HG03378 (cell line): ENCODE measurements at regions not wholly inside any gene's neighbourhood (a gene's known extent, or its start where the extent isn't known, plus 50 kb on each side); places are given as distances from the start of the nearest gene placed in this dataset.
"Not testable (repeated sequence)": the region's sequence is repeated elsewhere in the genome, so short reads cannot be mapped to it uniquely, and the experiment has no call there.

Experiments
- ATAC-seq: cut with Tn5 transposase; IDR thresholded peaks from one replicate; pipeline ENCODE4 v1.9.1; 2021; ENCODE audit warnings: mild to moderate bottlenecking, moderate library complexity; ENCODE audit not compliant: unreplicated experiment

GRCh38 chr19:28075229-28075628 is 1137.7 kb downstream of the UQCRFS1 start:
- no peak for ATAC-seq

- no peak for ATAC-seq
Measured at GRCh38 chr19:28074773-28075172, 1138.2 kb downstream of the UQCRFS1 start.

DNA sequence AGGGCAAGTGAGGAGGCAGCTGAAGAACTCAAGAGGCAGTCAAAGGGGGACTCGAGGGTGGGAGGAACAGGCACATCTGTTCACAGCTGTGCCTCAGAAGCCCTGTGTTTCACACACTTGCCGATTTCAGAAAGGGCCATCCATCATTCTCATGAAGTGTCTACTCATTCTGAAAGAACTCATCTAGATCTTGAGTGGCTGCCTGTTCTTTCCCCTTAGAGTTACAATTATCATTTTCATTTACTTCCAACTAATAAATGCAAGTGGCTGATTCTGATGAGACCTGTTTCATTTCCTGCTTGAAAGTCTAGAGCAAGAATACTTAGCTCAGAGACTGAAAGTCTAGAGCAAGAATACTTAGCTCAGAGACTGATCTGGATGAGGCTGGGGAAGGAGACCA is 1145.1 kb downstream of the UQCRFS1 start:
- no peak for ATAC-seq

DNA sequence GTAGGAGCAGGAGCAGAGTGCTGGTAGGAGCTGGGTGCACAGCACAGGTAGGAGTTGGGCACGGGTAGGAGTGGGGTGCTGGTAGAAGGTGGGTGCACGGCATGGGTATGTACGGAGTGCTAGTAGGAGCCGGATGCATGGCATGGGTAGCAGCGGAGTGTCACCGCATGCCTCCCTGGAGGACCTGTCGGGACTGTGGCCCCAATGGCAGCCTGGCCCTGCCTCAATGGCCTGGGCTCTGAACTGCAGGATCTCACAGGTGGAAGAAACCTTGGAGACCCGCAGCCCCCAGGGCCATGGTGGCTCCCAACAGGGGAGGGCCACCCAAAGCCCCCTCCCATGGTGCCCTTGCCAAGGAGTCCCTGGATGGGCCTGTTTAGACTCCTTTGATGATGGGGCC is 1146.0 kb downstream of the UQCRFS1 start:
- ATAC-seq = no peak

GRCh38 chr19:28066161-28066560 is 1146.8 kb downstream of the UQCRFS1 start:
- ATAC-seq = no peak

DNA sequence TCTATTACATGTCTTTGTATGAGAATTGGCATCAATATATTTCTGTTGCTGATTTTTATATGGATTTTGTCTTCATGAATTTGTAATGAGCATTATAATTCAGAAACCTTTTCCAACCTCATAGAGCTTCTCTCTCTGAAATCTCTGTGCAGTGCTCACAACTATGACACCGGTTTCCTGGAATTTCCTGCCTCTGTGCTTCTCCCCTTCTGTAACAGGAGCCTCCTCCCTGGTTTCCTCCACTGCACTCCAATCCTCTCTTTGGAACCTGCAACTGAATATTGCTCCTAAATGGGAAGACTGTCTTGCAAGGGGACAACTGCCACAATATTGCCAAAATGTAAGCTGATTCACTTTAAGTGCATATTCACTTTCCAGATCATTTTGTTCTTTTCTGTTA is 1147.9 kb downstream of the UQCRFS1 start:
- ATAC-seq = no peak

GRCh38 chr19:28063702-28064101 is 1149.2 kb downstream of the UQCRFS1 start:
- no peak for ATAC-seq

- no peak for ATAC-seq
Measured at GRCh38 chr19:28061111-28061510, 1151.8 kb downstream of the UQCRFS1 start.

- not testable (repeated sequence) for ATAC-seq
Measured at GRCh38 chr19:28057026-28057425, 1155.9 kb downstream of the UQCRFS1 start.

DNA sequence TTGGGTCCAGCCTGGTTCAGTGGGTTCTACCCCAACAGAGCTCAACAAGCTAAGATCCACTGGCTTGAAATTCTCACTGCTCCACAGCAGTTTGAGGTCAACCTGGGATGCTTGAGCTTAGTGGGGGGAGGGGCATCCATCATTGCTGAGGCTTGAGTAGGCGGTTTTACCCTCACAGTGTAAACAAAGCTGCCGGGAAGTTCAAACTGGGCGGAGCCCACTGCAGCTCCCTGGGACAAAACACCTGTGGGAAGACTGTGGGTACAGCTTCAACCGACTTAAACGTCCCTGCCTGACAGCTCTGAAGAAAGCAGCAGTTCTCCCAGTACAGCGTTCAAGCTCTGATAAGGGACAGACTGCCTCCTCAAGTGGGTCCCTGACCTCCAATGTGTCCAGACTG is 1161.9 kb downstream of the UQCRFS1 start:
- no peak for ATAC-seq

GRCh38 chr19:28049875-28050274 is 1163.1 kb downstream of the UQCRFS1 start:
- ATAC-seq = no peak

GRCh38 chr19:28046932-28047331 is 1166.0 kb downstream of the UQCRFS1 start:
- ATAC-seq = no peak

DNA sequence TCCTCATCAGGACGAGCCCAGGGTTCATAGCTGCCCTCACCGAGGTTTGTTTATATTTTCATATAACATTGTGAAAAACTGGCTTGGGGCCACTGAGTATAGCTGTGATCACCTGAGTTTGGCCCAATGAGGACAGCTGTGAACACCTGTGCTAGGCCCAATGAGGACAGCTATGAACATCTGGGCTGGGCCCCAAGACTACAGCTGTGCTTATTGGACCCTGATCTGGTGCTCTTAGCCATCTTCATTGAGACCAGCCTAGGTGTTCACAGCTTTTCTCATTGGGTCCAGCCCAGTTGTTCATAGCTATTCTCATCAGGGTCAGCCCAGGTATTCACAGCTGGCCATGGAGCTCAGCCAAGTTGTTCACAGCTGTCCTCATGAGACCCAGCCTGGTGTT is 1167.3 kb downstream of the UQCRFS1 start:
- ATAC-seq = no peak

DNA sequence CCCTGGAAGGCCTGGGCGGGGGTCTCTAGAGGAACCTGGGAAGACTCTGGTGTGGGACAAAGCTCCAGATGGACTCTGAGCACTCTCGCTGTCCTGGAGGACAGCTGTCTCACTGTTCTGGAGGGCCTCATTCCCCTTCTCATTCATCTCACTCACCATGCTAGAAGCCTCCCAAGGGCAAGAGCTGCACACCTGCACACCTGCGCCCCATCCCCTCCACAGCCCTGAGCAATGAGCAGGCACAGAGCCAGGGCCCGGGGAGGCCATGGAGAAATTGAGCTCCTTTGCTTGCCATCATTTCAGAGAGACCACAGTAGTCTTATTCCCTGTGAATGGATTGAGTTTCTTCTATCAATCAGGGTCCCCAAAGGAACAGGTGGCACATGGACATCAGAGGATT is 1168.5 kb downstream of the UQCRFS1 start:
- ATAC-seq = no peak

- ATAC-seq = no peak
Measured at GRCh38 chr19:28042516-28042915, 1170.4 kb downstream of the UQCRFS1 start.

- ATAC-seq = no peak
Measured at GRCh38 chr19:28039677-28040381, 1173.1 kb downstream of the UQCRFS1 start.

DNA sequence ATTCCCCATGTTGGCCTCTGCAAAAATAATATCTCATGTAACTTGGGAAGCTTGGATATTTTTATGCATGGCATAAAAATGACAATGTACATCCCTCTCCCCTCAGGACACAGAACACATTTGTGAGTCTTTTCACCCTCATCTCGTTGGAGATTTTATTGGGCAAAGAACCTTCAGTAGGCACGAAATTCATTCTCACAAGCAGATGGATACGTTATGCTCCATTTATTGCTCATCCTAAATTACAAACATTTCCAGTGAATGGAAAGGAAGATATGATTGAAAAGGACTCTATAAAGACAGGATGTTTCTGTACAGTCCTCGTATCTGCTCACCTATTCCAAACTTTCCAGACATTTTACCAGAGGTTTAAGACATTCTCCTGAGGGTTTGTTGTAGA is 1175.8 kb downstream of the UQCRFS1 start:
- ATAC-seq = no peak

DNA sequence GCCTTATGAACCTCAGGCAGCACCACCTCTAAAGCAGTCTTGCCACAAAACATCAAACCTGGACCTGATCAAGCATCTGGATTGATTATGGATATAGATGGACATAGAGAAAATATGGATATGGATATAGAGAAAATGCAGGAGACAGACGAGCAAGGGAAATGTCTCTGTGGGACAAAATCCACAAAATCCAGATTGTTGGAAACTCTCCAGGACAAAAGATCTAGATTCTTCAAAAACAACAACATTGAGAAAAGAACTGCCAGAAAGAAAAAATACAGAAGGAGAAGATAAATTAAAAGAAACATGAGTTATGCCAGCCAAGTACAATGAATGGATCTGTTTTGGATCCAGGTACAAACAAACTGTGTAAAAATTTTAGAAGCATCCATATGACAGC is 1176.5 kb downstream of the UQCRFS1 start:
- ATAC-seq = no peak

DNA sequence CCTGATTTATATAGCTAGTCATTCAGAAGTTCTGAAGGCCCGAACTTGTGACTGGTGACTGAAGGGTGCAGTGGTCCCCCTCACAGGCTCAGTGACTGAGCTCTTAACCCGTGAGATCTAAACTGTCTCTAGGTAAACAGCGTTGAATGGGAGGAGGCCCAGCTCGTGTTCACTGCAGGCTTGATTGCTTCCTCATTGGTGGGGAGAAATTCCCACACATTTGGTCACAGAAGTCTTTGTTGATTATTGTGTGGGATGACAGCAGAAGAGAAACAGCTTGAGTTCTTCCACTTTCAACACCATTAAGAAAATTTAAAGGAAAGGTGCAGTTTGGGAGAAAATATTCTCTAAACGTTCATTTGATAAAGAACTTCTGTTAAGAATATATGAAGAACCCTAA is 1178.0 kb downstream of the UQCRFS1 start:
- ATAC-seq = no peak

DNA sequence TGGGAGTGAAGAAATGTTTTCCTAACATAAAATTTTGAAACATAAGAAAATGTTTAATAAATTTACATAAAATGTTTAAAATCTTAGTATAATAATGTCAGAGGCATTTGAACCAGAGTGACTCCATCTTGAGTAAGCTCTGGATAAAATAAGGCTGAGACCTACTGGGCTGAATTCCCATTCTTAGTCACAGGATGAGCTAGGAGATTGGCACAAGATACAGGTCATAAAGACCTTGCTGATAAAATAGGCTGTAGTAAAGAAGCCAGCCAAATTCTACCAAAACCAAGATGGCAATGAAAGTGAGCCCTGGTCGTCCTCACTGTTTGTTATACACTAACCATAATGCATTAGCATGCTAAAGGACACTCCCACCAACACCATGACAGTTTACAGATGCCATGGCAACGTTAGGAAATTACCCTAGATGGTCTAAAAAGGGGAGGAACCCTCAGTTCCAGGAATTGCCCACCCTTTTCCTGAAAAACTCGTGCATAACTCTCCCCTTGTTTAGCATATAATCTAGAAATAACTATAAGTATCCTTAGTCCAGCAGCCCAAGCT is 1184.0 kb downstream of the UQCRFS1 start:
- ATAC-seq = no peak

- ATAC-seq = no peak
Measured at GRCh38 chr19:28027116-28027515, 1185.8 kb downstream of the UQCRFS1 start.

- ATAC-seq = no peak
Measured at GRCh38 chr19:28026636-28027035, 1186.3 kb downstream of the UQCRFS1 start.

DNA sequence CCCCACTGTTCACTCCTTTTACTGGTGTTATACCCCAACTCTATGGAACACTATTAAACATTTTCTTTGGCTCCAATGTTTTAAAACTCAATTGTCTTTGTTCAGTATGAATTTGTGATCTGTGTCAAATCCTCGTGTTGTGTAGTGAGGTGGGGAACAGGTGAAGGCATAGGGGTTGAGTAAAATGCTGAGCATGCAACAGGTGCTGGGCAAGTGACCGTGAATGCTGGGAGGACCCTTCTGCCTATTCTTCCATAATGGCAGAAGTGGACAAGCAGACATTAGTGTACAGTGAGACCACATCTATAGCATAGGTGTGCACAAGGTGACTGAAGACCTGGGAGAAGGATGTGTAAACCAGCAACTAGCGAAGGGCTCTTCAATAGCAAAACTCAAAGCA is 1188.0 kb downstream of the UQCRFS1 start:
- no peak for ATAC-seq
